ENCODE measurements at regions not wholly inside any gene's neighbourhood (a gene's known extent, or its start where the extent isn't known, plus 50 kb on each side); places are given as distances from the start of the nearest gene placed in this dataset.

DNA sequence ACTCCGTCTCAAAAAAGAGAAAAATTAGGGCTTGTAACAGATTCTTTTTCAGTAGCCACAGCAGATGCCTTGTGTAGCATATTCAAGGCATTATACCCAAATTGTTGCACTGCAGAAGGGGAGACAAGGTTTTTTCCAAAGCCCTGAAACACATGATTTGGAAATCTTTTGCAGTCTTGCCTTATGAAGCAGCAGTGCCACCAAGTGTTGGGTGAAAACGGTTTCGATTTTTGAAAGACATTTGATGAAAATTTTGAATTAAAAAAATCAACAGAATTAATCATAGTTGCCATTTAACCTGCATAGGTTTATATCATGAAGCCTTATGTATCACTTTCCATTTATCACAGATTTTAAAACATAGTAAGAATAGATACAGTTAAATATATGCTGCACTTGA, 479.5 kb downstream of the TAF11L14 start:
- DNase-seq: no peak
- no peaks in the 10 kb centered on the region for H3K27me3 Mint-ChIP-seq (ENCODE audit: low read depth)
- Histone ChIP-seq H3K56ac (ENCODE audit: insufficient read length, low read depth, low read length) (no peak overlapping the region), H3K23me2 (ENCODE audit: insufficient read length, low read depth, low read length, poor library complexity, severe bottlenecking) (no peaks in the 10 kb centered on the region), H2BK12ac (ENCODE audit: insufficient read length, low read depth, low read length) (no peak overlapping the region), H2BK20ac (ENCODE audit: low read depth, low read length, poor library complexity, severe bottlenecking) (no peak overlapping the region), H3K9ac (ENCODE audit: extremely low read depth, insufficient read length, low read length) (no peak overlapping the region), H2BK5ac (ENCODE audit: insufficient read length, low read length) (no peak overlapping the region), H4K20me1 (ENCODE audit: control insufficient read depth, insufficient read depth, insufficient read length) (no peaks in the 10 kb centered on the region), H3K4me2 (ENCODE audit: insufficient read depth, insufficient read length, low read length) (no peak overlapping the region), H2AFZ (ENCODE audit: low read length) (no peak overlapping the region), H2BK120ac (ENCODE audit: low read depth, low read length, poor library complexity, severe bottlenecking) (no peak overlapping the region), H2BK15ac (ENCODE audit: low read depth, low read length) (no peak overlapping the region), H4K8ac (replicated peaks; ENCODE audit: insufficient read length, low read depth, low read length) (no peak overlapping the region), H4K5ac (ENCODE audit: insufficient read length, low read depth, low read length) (no peak overlapping the region), H2AK5ac (ENCODE audit: insufficient read length, low read length) (no peak overlapping the region), H3K9me3 (ENCODE audit: control insufficient read depth, low read depth, low read length) (no peaks in the 10 kb centered on the region), H3K27ac (ENCODE audit: insufficient read length, low read depth, low read length) (no peak overlapping the region), H3K27me3 (ENCODE audit: insufficient read depth, low read length) (no peaks in the 10 kb centered on the region; the same call in 1 of the 2 replicates), H3T11ph (ENCODE audit: low read length) (no peak overlapping the region), H4K91ac (ENCODE audit: insufficient read length, low read depth, low read length) (no peak overlapping the region), H3K18ac (ENCODE audit: insufficient read length, low read depth, low read length) (no peak overlapping the region), H3K4ac (ENCODE audit: low read depth, low read length) (no peak overlapping the region), H3K79me1 (ENCODE audit: insufficient read depth, low read depth, low read length, poor library complexity, severe bottlenecking) (no peaks in the 10 kb centered on the region), H3K4me1 (ENCODE audit: insufficient read depth, low read length) (no peaks in the 10 kb centered on the region), H3K23ac (ENCODE audit: insufficient read length, low read depth, low read length) (no peak overlapping the region), H3K14ac (ENCODE audit: insufficient read depth, low read length) (no peak overlapping the region), H3K79me2 (ENCODE audit: insufficient read depth, low read length) (no peaks in the 10 kb centered on the region)
- H3K27ac Mint-ChIP-seq: no peak overlapping the region
- no CpG with 5 or more reads among the region's 3 CpGs for WGBS (ENCODE audit: extremely low coverage, insufficient read length, low lambda C conversion rate)
- no peaks in the 10 kb centered on the region; a peak in 1 of 7 replicates for H3K36me3 Mint-ChIP-seq (ENCODE audit: insufficient read depth in 1 of 3, low read depth in 3 of 3)
- H3K9me3 Mint-ChIP-seq: no peaks in the 10 kb centered on the region
- TF ChIP-seq CTCF (conservative IDR thresholded peaks at IDR 0.05): peak; percentile 49
- H3K4me3 Mint-ChIP-seq: no peak overlapping the region
- peaks cover 14% of the 10 kb centered on the region in 2 experiments for H3K4me1 Mint-ChIP-seq

All from H9 (cell line).